Renal cortical epithelial cell (primary cell): ENCODE measurements at regions not wholly inside any gene's neighbourhood (a gene's known extent, or its start where the extent isn't known, plus 50 kb on each side); places are given as distances from the start of the nearest gene placed in this dataset.
A peak's percentile ranks its signal among the peaks of the same experiment; 100 is the strongest.

ENCODE experiments used
- DNase-seq: peaks from one replicate; pipeline ENCODE4 v3.0.0-alpha.2; 2011; ENCODE audit warnings: low read depth

GRCh38 chr7:13442226-13442625 is 547.2 kb downstream of the ETV1 start:
- DNase-seq, result no peak

DNA sequence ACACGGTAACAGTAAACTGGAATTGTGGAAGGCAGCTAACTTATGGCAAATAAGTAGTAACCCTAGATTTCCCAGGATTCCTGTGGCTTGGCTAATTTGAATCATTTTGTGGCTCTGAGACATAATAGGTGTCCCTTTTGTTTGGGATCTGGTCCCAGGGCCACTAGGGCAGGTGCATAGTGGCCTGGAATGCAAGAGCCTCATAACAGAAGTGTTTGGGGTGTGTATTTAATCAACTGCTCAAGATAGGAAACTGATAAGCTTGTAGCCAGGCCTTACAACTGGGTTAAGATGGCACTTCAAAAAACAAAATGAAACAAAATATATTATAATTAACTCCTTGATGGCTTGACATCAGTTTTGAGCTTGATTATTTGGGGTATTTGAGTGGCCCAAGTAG is 541.8 kb downstream of the ETV1 start:
- no peak for DNase-seq

DNA sequence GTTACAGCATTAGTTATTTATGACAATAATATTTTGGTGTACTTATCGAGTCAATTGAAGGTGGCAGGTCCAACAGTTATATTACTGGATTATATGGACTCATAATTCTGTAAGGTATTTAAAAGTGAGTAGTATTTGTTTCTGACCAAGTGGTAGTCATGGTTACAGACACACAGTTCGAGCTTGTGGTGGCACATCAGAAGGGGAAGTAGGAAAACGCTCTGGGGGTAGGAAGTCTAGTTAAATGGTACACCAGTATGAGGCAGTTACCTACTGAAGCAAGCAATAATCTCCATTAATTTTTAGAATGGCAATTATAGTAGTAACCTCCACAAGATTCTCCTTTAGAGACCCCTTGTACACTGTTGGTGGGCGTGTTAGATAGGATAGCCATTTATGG is 541.2 kb downstream of the ETV1 start:
- peak; percentile 3 for DNase-seq

DNA sequence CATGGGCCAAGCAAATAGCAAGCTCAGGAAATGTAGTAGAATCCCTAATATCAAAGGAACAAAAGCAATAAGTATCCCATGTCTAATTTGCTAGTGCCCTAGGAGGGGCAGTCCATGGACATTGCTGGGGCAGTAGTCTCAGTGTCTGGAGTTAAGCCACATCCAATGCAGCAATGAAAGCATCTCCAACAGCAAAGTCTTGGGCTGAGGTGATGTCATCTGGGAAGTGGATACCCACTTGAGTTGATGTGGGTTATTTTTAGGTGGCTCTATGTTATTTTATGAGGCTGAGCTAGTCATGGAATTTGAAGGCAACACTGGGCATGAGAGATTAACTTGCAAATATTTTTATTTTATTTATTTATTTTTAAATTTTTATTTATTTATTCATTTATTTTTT is 540.0 kb downstream of the ETV1 start:
- DNase-seq, result no peak

DNA sequence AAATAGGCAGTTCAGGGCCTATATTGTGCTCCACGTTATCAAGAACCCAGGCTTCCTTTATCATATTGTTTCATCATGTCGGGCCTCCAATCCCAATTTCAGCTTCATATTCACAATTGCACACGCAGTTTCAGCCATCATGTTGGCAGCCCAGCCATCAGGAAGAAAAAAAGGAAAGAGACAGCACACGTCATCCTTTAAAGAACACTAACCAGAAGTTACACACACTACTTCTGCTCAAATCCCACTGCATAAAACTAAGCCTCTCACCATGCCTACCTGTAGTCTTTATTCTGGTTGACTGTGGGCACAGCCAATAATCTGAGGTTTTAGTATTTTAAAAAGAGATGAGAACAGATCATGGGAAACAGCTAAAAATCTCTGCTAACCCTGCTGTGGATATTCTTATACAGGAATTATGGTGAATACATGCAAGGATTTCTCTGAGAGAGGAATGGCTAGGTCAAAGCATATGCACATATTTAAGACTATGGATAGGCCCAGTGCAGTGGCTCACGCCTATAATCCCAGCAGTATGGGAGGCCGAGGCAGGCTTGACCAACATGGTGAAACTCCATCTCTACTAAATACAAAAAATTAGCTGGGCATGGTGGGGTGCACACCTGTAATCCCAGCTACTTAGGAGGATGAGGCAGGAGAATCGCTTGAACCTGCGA is 534.4 kb downstream of the ETV1 start:
- no peak for DNase-seq

DNA sequence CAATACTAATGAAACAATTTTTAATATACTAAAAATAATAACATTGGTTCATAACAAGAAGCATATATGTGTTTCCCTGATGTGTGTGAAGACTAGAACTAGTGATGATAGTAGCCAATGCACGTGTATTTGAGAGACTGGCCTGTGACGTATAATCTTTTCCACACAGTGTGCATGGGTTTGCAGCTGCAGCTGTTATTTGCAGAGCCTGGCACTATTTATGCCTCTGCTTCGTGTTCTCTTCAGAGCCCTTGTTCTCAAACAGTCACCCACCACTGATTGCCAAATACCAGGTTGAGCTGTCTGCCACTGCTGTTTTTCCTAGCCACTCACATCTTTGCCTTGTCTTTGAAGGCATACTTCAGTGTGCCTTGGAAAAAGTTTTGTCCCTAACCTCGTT is 531.7 kb downstream of the ETV1 start:
- DNase-seq, result no peak

DNA sequence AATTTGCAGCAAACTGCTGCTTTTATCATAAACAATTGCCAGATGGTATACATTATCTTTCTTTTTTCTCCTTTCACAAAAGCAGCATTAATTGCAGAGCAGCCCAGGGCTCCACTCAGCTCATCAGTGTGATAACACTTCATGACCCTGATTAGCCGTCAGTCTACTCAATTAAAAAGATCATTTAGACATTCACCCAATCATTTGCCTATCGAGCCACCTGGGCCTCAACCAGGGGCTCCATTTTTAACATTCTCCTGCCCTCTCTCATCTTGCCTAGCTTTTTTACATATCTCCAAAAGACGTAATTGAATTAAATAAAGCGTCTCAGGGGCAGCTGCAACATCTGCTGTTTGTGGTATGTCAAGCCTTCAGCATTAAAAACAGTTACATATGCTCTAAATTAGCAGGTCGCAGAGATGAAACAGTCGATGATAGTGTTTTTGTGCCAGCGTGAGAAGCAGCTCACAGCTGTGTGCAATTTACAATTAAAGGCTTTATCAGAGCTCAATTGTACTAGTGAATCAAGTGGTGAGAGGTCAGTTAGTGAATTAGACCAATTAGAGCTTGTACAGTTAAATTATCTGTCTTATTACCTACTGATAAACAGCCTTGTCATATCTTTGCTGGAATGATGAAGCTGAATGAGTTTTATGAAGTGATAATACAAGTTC is 522.5 kb downstream of the ETV1 start:
- no peak for DNase-seq

GRCh38 chr7:13476881-13477444 is 512.5 kb downstream of the ETV1 start:
- DNase-seq, result peak; percentile 3

GRCh38 chr7:13489386-13489785 is 500.1 kb downstream of the ETV1 start:
- DNase-seq, result no peak

DNA sequence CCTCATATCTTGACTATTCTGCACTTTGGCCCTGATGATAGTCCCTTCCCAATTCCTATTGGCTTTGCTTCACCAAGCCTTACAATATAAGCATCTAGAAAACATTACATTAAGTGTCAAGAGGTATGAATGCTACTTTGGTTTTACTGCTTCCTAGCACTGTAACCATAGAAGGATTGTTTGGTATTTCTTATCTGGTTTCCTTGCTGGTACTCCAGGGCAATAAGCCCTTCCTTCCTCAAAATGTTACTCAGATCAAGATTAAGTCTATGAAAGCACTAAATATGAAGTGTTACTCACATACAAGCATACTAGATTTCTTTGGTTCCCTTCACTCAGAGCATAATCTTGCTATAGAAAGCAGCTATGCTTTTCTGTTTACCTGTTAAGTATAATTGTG is 492.5 kb downstream of the ETV1 start:
- no peak for DNase-seq

GRCh38 chr7:13508586-13508985 is 480.9 kb downstream of the ETV1 start:
- DNase-seq, result peak; percentile 9

DNA sequence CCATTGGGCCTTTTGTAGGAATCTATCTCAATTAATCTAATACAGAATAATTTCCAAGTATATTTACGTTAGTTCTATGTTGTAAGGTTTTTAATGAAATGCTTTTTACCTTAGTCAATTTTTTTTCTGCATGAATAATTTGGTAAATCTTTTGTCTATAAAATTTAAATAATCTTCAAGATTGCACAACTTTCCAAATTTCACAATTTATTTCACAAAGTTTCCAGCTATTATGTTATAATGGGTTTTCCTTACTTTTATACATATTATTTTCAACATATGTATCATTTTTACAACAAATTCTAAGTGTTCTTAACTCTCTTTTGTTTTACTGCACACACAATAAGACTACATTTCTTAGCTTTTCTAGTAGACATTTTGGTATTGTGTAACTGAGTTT is 470.7 kb downstream of the ETV1 start:
- no peak for DNase-seq

GRCh38 chr7:13524076-13524475 is 465.4 kb downstream of the ETV1 start:
- peak; percentile 8 for DNase-seq

- no peak for DNase-seq
Measured at GRCh38 chr7:13532028-13532753, 457.3 kb downstream of the ETV1 start.

DNA sequence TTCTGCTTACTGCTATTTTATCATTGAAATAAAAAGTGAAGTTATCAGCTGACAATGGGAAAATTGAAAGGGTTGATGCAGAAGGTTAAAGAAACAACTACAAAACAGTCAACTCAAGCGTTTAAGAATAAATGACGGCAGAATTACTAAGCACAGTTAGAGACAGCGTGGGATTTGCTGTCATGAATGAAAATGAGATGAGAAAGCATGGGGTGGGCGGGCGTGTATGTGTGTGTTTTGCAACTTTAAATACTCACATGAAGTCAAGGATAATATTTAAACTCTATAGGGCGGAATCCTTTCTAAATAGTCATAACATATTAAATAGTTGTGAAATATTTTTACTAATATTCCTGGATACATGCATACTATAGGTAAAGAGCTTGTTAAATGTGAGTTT is 450.8 kb downstream of the ETV1 start:
- peak; percentile 40 for DNase-seq

DNA sequence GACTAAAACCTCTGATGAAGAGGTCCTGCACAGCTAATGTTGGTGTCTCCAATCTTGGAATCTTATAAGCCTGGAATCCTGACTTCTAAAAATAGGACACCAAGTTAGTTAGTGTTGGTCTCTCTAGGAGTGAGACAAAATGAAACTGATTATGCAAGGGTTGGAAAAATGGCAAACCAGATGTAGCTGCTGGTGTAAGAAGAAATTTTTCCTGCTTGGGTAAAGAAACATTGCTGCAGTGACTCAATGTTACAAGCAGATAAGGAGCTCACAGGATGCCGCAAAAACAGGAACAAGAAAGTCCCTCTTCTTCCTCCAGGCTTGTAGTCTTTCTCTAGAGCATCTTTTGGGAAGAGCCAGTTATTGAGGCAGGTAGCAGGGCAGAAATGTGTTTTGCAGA is 449.0 kb downstream of the ETV1 start:
- peak; percentile 2 for DNase-seq

DNA sequence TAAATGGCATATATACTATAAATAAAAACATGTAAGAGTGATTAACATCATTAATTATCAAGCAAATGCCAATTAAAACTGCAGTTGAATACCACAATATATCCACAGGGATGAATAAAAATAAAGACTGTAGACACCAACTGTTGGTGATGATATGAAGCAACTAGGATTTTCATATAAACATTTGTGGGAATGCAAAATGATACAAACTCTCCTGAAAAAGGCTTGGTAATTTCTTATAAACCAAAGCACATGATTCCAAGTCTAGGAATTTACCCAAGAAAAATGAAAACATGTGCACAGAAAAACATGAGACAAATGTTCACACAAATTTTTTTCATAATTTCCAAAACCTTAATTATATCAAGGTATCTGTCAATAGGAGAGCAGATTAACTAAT is 448.1 kb downstream of the ETV1 start:
- no peak for DNase-seq

DNA sequence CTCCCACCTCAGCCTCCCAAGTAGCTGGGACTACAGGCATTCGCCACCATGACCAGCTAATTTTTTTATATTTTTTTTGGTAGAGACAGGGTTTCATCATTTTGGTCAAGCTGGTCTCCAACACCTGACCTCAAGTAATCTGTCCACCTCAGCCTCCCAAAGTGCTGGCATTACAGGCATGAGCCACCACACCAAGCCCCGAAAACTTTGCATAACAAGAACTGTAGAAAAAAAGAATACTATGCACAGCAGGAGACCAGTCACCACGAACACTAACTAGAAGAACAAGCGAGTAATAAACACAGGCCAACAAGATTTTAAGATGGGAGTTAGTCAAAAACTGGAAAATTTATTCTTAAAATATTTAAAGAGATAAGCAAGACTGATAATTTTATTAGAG is 447.0 kb downstream of the ETV1 start:
- DNase-seq, result no peak

- DNase-seq, result peak; percentile 60
Measured at GRCh38 chr7:13551503-13551902, 438.0 kb downstream of the ETV1 start.

DNA sequence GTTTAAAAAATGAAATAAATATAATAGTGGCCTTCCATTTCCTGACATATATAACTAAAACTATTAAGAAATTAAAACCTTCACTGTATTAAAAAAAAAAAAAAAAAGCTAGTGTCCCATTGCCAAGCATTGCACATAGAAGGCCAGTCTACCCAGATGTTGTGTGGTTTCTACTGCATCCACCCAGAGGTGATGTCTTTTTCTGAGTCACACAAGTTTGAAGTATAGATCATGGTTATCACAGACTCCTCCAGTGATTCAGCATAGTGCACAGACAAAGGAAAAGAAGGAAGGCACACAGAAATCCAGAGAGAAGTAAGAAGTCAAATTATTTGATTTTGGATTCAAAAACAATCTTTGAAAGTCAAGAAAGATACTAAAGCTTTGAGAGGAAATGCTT is 429.0 kb downstream of the ETV1 start:
- DNase-seq, result no peak

GRCh38 chr7:13563257-13563656 is 426.2 kb downstream of the ETV1 start:
- no peak for DNase-seq

GRCh38 chr7:13563680-13564079 is 425.8 kb downstream of the ETV1 start:
- no peak for DNase-seq
